ENCODE measurements at regions not wholly inside any gene's neighbourhood (a gene's known extent, or its start where the extent isn't known, plus 50 kb on each side); places are given as distances from the start of the nearest gene placed in this dataset.

DNA sequence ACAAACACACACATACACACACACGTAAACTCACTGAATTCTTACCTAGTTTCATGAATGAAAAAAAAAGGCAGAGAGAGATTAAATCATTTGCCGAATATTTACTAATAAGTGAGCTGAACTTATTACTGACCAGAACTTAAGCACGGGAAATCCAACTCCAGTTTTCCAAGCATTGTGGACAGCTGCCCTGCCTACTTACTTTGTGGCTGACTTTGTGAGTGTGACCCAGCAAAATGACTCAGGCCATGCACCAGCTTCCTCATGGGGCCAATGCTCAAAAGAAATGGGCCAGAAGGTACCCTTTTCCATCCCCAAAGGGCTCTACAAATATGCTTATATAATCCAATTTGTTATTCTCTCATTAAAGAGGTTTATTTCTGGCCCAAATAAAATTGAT lies 87.4 kb upstream of the RHOBTB1 start:
- TF ChIP-seq, protein P1, sequence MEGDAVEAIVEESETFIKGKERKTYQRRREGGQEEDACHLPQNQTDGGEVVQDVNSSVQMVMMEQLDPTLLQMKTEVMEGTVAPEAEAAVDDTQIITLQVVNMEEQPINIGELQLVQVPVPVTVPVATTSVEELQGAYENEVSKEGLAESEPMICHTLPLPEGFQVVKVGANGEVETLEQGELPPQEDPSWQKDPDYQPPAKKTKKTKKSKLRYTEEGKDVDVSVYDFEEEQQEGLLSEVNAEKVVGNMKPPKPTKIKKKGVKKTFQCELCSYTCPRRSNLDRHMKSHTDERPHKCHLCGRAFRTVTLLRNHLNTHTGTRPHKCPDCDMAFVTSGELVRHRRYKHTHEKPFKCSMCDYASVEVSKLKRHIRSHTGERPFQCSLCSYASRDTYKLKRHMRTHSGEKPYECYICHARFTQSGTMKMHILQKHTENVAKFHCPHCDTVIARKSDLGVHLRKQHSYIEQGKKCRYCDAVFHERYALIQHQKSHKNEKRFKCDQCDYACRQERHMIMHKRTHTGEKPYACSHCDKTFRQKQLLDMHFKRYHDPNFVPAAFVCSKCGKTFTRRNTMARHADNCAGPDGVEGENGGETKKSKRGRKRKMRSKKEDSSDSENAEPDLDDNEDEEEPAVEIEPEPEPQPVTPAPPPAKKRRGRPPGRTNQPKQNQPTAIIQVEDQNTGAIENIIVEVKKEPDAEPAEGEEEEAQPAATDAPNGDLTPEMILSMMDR (IDR thresholded peaks at IDR 0.05): no peak
- no peak for TF ChIP-seq POLR2A (IDR thresholded peaks at IDR 0.05)

Measured in testis (tissue), 2 donors.